Karpas-422 (cell line): ENCODE measurements at regions not wholly inside any gene's neighbourhood (a gene's known extent, or its start where the extent isn't known, plus 50 kb on each side); places are given as distances from the start of the nearest gene placed in this dataset.
"Not testable (repeated sequence)": the region's sequence is repeated elsewhere in the genome, so short reads cannot be mapped to it uniquely, and the experiment has no call there.

Source experiments
- DNase-seq: peaks from one replicate; pipeline ENCODE4 v3.0.0-alpha.2; 2015
- H2AFZ ChIP-seq: fragments of 200-600 bp; sonication (generic); 2 replicates; pipeline ENCODE4 v1.6.1; 2014; ENCODE audit warnings: antibody characterized with exemption, low read length, mixed read lengths
- H3K27ac ChIP-seq: fragments of 200-600 bp; sonication (generic); 2 replicates; pipeline ENCODE4 v1.5.1; 2014; ENCODE audit warnings: mild to moderate bottlenecking, low read length, moderate library complexity
- H3K27me3 ChIP-seq: fragments of 200-600 bp; sonication (generic); 2 replicates; pipeline ENCODE4 v1.6.1; 2014; ENCODE audit warnings: low read length, mixed read lengths
- H3K36me3 ChIP-seq: fragments of 200-600 bp; sonication (generic); 2 replicates; pipeline ENCODE4 v1.6.1; 2014; ENCODE audit warnings: low read length, mixed read lengths; ENCODE audit not compliant: insufficient read depth
- H3K4me1 ChIP-seq: fragments of 200-600 bp; sonication (generic); 2 replicates; pipeline ENCODE4 v1.6.1; 2014; ENCODE audit warnings: mild to moderate bottlenecking, low read length, mixed read lengths
- H3K4me2 ChIP-seq: fragments of 200-600 bp; sonication (generic); 2 replicates; pipeline ENCODE4 v1.6.1; 2014; ENCODE audit warnings: low read length, low read depth, mild to moderate bottlenecking; ENCODE audit not compliant: poor library complexity, severe bottlenecking
- H3K4me3 ChIP-seq: fragments of 200-600 bp; sonication (generic); 2 replicates; pipeline ENCODE4 v1.5.1; 2014; ENCODE audit warnings: mild to moderate bottlenecking, antibody characterized with exemption, low read length, mixed read lengths
- H3K79me2 ChIP-seq: fragments of 200-600 bp; sonication (generic); 2 replicates; pipeline ENCODE4 v1.6.1; 2014; ENCODE audit warnings: mild to moderate bottlenecking, low read length, mixed read lengths
- H3K9ac ChIP-seq: fragments of 200-600 bp; sonication (generic); 2 replicates; pipeline ENCODE4 v1.6.0; 2014; ENCODE audit warnings: low read length
- H3K9me2 ChIP-seq: fragments of 200-600 bp; sonication (generic), shearing (Covaris generic); replicated peaks from 2 replicates; pipeline ENCODE4 v1.6.0; 2014; ENCODE audit warnings: mild to moderate bottlenecking, low read length, moderate library complexity; ENCODE audit not compliant: insufficient read depth
- H3K9me3 ChIP-seq: fragments of 300-700, 200-600 bp; sonication (generic); 2 replicates; pipeline ENCODE4 v1.6.1; 2014; ENCODE audit warnings: low read length, mixed read lengths
- H4K20me1 ChIP-seq: fragments of 200-600 bp; sonication (generic); 2 replicates; pipeline ENCODE4 v1.6.1; 2014; ENCODE audit warnings: mild to moderate bottlenecking, antibody characterized with exemption, low read length, low read depth; ENCODE audit not compliant: insufficient read depth

- Histone ChIP-seq H3K4me1 (no peaks in the 10 kb centered on the region), H3K9me3 (peaks cover 15% of the 10 kb centered on the region; the same call in 1 of the 2 replicates), H3K4me2 (no peak overlapping the region), H3K4me3 (no peak overlapping the region), H3K9ac (no peak overlapping the region), H3K27me3 (no peaks in the 10 kb centered on the region), H3K79me2 (no peaks in the 10 kb centered on the region), H3K36me3 (no peaks in the 10 kb centered on the region), H3K27ac (no peak overlapping the region), H3K9me2 (no peaks in the 10 kb centered on the region), H2AFZ (no peak overlapping the region), H4K20me1 (no peaks in the 10 kb centered on the region)
- no peak for DNase-seq
Measured at GRCh38 chr2:115976916-115977315, 1534.5 kb downstream of the DPP10 start.

GRCh38 chr2:115999039-115999438, 1556.6 kb downstream of the DPP10 start:
- DNase-seq: no peak
- H3K27ac ChIP-seq: no peak overlapping the region
- H2AFZ ChIP-seq: no peak overlapping the region
- H3K27me3 ChIP-seq: no peaks in the 10 kb centered on the region
- no peaks in the 10 kb centered on the region for H4K20me1 ChIP-seq
- no peaks in the 10 kb centered on the region for H3K79me2 ChIP-seq
- no peak overlapping the region for H3K4me2 ChIP-seq
- H3K4me3 ChIP-seq: no peak overlapping the region
- H3K9me2 ChIP-seq: no peaks in the 10 kb centered on the region
- peaks cover 26% of the 10 kb centered on the region for H3K9me3 ChIP-seq
- no peak overlapping the region for H3K9ac ChIP-seq
- no peaks in the 10 kb centered on the region for H3K4me1 ChIP-seq
- H3K36me3 ChIP-seq: no peaks in the 10 kb centered on the region

GRCh38 chr2:116023026-116023425, 1580.6 kb downstream of the DPP10 start:
- Histone ChIP-seq H3K9me2 (no peaks in the 10 kb centered on the region), H3K4me3 (no peak overlapping the region), H3K27me3 (no peaks in the 10 kb centered on the region), H3K79me2 (no peaks in the 10 kb centered on the region), H3K9ac (no peak overlapping the region), H4K20me1 (no peaks in the 10 kb centered on the region), H3K9me3 (peaks cover 19% of the 10 kb centered on the region), H3K36me3 (no peaks in the 10 kb centered on the region), H3K27ac (no peak overlapping the region), H3K4me2 (no peak overlapping the region), H3K4me1 (no peaks in the 10 kb centered on the region), H2AFZ (no peak overlapping the region)
- no peak for DNase-seq

GRCh38 chr2:116038758-116039157, 1596.3 kb downstream of the DPP10 start:
- H3K9me2 ChIP-seq, H2AFZ ChIP-seq, H3K27me3 ChIP-seq, H3K27ac ChIP-seq, H3K4me3 ChIP-seq, H3K4me1 ChIP-seq, H3K79me2 ChIP-seq, H4K20me1 ChIP-seq, H3K36me3 ChIP-seq, H3K4me2 ChIP-seq, DNase-seq, H3K9ac ChIP-seq: not testable (repeated sequence)
- H3K9me3 ChIP-seq: peaks cover 17% of the 10 kb centered on the region

GRCh38 chr2:116042530-116042929, 1600.1 kb downstream of the DPP10 start:
- Histone ChIP-seq H3K27me3 (no peaks in the 10 kb centered on the region), H3K79me2 (no peaks in the 10 kb centered on the region), H3K4me3 (no peak overlapping the region), H3K36me3 (no peaks in the 10 kb centered on the region), H3K27ac (no peak overlapping the region), H3K4me1 (no peaks in the 10 kb centered on the region), H4K20me1 (no peaks in the 10 kb centered on the region), H2AFZ (no peak overlapping the region), H3K9me2 (no peaks in the 10 kb centered on the region), H3K9me3 (peaks cover 12% of the 10 kb centered on the region; the same call in 1 of the 2 replicates), H3K4me2 (no peak overlapping the region), H3K9ac (no peak overlapping the region)
- no peak for DNase-seq

- Histone ChIP-seq H3K4me2 (no peak overlapping the region), H3K9me2 (no peaks in the 10 kb centered on the region), H3K27ac (no peak overlapping the region), H3K4me1 (no peaks in the 10 kb centered on the region), H2AFZ (no peak overlapping the region), H3K27me3 (no peaks in the 10 kb centered on the region), H3K4me3 (no peak overlapping the region), H3K36me3 (no peaks in the 10 kb centered on the region), H3K9me3 (peaks cover 23% of the 10 kb centered on the region), H3K79me2 (no peaks in the 10 kb centered on the region), H3K9ac (no peak overlapping the region), H4K20me1 (no peaks in the 10 kb centered on the region)
- DNase-seq: no peak
Measured at GRCh38 chr2:116057538-116057937, 1615.1 kb downstream of the DPP10 start.

GRCh38 chr2:116061023-116061422, 1618.6 kb downstream of the DPP10 start:
- Histone ChIP-seq H3K79me2 (no peaks in the 10 kb centered on the region), H4K20me1 (no peaks in the 10 kb centered on the region), H3K9ac (no peak overlapping the region), H3K9me3 (peaks cover 31% of the 10 kb centered on the region), H3K27ac (no peak overlapping the region), H3K9me2 (no peaks in the 10 kb centered on the region), H3K27me3 (no peaks in the 10 kb centered on the region), H3K4me3 (no peak overlapping the region), H3K36me3 (no peaks in the 10 kb centered on the region), H3K4me2 (no peak overlapping the region), H2AFZ (no peak overlapping the region), H3K4me1 (no peaks in the 10 kb centered on the region)
- DNase-seq: no peak

GRCh38 chr2:116073731-116074130, 1631.3 kb downstream of the DPP10 start:
- no peaks in the 10 kb centered on the region for H3K27me3 ChIP-seq
- no peaks in the 10 kb centered on the region for H4K20me1 ChIP-seq
- H3K27ac ChIP-seq: no peak overlapping the region
- no peak for DNase-seq
- H3K9ac ChIP-seq: no peak overlapping the region
- no peaks in the 10 kb centered on the region for H3K9me2 ChIP-seq
- peaks cover 5% of the 10 kb centered on the region; the same call in 1 of the 2 replicates for H3K9me3 ChIP-seq
- H2AFZ ChIP-seq: no peak overlapping the region
- H3K4me3 ChIP-seq: no peak overlapping the region
- no peaks in the 10 kb centered on the region for H3K36me3 ChIP-seq
- no peaks in the 10 kb centered on the region for H3K4me1 ChIP-seq
- H3K4me2 ChIP-seq: no peak overlapping the region
- H3K79me2 ChIP-seq: no peaks in the 10 kb centered on the region

- no peak for DNase-seq
- no peak overlapping the region for H3K27ac ChIP-seq
- no peak overlapping the region for H3K4me2 ChIP-seq
- no peaks in the 10 kb centered on the region for H3K9me2 ChIP-seq
- H3K9ac ChIP-seq: no peak overlapping the region
- no peaks in the 10 kb centered on the region for H3K79me2 ChIP-seq
- peaks cover 5% of the 10 kb centered on the region; the same call in 1 of the 2 replicates for H3K9me3 ChIP-seq
- H3K4me1 ChIP-seq: no peaks in the 10 kb centered on the region
- H2AFZ ChIP-seq: no peak overlapping the region
- no peaks in the 10 kb centered on the region for H4K20me1 ChIP-seq
- H3K27me3 ChIP-seq: no peaks in the 10 kb centered on the region
- no peaks in the 10 kb centered on the region for H3K36me3 ChIP-seq
- H3K4me3 ChIP-seq: no peak overlapping the region
Measured at GRCh38 chr2:116074161-116074560, 1631.7 kb downstream of the DPP10 start.
